Mesothelial cell of epicardium (in vitro differentiated cells): ENCODE measurements at regions not wholly inside any gene's neighbourhood (a gene's known extent, or its start where the extent isn't known, plus 50 kb on each side); places are given as distances from the start of the nearest gene placed in this dataset.

ENCODE experiments used
- DNase-seq, 2 experiments: peaks; one replicate each; pipeline ENCODE4 v3.0.0; 2021; ENCODE audit warnings: low spot score in 2 of 2; ENCODE audit not compliant: unreplicated experiment in 2 of 2
- H3K27ac Mint-ChIP-seq: 2 replicates; pipeline ENCODE4 v1.8.0; 2021; ENCODE audit warnings: mixed read lengths
- H3K27me3 Mint-ChIP-seq: 2 replicates; pipeline ENCODE4 v1.8.0; 2021; ENCODE audit warnings: low read depth, mixed read lengths
- H3K36me3 Mint-ChIP-seq: 2 replicates; pipeline ENCODE4 v1.8.0; 2021; ENCODE audit warnings: mixed read lengths
- H3K4me1 Mint-ChIP-seq: 2 replicates; pipeline ENCODE4 v1.8.0; 2021; ENCODE audit warnings: mixed read lengths
- H3K4me3 Mint-ChIP-seq: 2 replicates; pipeline ENCODE4 v1.8.0; 2021; ENCODE audit warnings: mild to moderate bottlenecking, moderate library complexity, mixed read lengths
- H3K9me3 Mint-ChIP-seq: 2 replicates; pipeline ENCODE4 v1.8.0; 2021; ENCODE audit warnings: mixed read lengths
- TF ChIP-seq, protein P1 (sequence below): fragments of 200-600 bp; sonication (generic); IDR thresholded peaks from one replicate; pipeline ENCODE4 v1.5.0; 2021; ENCODE audit warnings: antibody characterized with exemption; ENCODE audit not compliant: unreplicated experiment

DNA sequence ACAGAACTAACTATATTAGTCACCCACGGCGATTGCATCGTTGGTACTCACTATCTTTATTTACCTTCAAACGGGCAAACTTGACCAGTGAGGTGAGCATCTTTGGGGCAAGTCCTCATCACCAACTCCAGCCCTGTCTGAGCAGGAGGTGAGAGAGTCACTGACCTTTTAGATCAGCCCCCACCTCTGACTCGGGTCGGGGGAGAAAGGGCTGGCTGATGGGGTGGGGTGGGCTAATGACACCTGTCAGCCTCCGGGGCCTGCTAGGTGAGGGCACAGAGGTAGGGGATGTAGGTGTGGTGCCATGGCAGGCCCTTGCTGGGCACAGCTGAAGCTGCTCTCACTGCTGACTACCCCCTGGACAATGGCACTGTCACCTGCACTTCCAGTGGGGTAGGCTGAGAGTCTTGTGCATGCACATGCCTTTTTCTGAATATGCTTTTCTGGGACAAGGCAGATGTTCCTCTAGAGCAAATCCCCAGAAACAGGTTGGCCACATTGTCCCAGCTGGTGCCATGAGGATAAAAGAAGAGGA is 359.5 kb upstream of the MKI67 start:
- DNase-seq = no peak
- H3K9me3 Mint-ChIP-seq = peaks cover 7% of the 10 kb centered on the region
- H3K4me3 Mint-ChIP-seq = no peak overlapping the region
- peaks cover 35% of the 10 kb centered on the region for H3K27me3 Mint-ChIP-seq
- H3K36me3 Mint-ChIP-seq = no peaks in the 10 kb centered on the region
- no peak overlapping the region for H3K27ac Mint-ChIP-seq
- H3K4me1 Mint-ChIP-seq = no peaks in the 10 kb centered on the region
- TF ChIP-seq, protein P1, sequence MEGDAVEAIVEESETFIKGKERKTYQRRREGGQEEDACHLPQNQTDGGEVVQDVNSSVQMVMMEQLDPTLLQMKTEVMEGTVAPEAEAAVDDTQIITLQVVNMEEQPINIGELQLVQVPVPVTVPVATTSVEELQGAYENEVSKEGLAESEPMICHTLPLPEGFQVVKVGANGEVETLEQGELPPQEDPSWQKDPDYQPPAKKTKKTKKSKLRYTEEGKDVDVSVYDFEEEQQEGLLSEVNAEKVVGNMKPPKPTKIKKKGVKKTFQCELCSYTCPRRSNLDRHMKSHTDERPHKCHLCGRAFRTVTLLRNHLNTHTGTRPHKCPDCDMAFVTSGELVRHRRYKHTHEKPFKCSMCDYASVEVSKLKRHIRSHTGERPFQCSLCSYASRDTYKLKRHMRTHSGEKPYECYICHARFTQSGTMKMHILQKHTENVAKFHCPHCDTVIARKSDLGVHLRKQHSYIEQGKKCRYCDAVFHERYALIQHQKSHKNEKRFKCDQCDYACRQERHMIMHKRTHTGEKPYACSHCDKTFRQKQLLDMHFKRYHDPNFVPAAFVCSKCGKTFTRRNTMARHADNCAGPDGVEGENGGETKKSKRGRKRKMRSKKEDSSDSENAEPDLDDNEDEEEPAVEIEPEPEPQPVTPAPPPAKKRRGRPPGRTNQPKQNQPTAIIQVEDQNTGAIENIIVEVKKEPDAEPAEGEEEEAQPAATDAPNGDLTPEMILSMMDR = no peak

DNA sequence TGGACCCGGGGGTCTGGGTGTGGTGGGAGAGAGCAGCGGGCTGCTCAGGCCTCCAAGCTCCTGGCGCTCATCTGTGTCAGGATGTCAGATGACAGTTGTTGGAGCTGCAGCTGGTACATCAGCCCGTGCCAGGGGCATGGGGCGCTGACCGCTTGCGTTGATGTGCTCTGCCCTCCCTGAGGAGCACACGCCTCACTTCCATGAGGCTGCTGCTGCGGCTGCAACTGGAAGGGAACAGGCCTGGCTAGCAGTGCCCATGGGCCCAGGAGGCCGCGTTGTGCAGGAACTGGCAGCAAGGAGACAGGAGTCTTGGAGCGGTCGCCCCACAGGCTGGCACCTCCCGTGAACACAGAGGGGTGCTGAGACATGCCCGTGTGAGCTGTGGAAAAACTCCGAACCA is 361.3 kb upstream of the MKI67 start:
- DNase-seq = no peak
- peaks cover 32% of the 10 kb centered on the region for H3K27me3 Mint-ChIP-seq
- no peak overlapping the region for H3K27ac Mint-ChIP-seq

DNA sequence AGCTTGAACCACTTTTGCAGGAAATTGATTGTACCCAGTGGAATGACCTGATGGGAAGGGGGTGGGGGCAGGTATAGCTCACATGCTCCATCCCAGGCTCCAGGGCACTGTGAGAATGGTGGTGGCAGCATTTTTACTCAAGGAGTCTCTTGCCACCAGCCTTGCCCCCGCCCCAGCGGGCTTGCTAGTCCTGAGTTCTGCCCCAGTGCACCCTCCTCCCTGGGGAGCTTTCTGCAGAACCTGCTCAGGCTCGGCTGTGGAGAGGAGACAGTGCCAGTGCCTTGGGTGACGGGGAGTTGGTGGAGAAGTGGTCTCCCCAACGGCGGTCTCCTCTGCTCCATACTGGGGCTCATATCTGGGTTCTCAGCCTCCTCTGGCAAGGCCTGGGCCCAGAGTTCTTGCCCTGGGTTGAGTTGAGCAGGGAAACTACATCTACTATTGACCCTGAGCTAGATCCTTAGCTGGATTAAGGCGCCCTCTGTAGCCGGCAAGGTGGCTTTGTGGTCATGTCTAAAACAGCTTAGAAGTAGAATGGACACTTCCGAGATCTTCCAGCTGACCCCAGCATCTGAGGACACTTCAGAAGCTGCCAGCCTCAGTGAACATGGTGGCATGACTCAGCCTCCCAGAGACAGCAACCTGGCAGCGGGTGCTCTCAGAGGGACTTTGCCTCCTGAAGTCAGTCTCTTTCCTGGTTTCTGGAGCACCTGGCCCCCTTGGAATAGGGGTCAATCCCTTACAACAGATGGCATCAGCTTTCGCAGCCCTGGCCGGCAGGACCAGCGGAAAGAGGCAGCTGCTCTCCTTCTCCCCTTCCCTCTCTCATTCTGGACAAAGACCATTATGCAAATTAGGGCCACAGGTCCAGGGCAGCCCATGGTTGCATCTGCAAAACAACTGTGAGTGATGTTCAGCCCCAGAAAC is 363.4 kb upstream of the MKI67 start:
- no peaks in the 10 kb centered on the region for H3K36me3 Mint-ChIP-seq
- peaks cover 7% of the 10 kb centered on the region for H3K9me3 Mint-ChIP-seq
- TF ChIP-seq, protein P1 = no peak
- H3K4me3 Mint-ChIP-seq = no peak overlapping the region
- no peak for DNase-seq
- H3K27me3 Mint-ChIP-seq = peaks cover 38% of the 10 kb centered on the region
- H3K27ac Mint-ChIP-seq = no peak overlapping the region
- no peaks in the 10 kb centered on the region for H3K4me1 Mint-ChIP-seq

More for the DNA sequence above, 361.3 kb upstream of the MKI67 start:
- Mint-ChIP-seq H3K4me3 (no peak overlapping the region), H3K36me3 (no peaks in the 10 kb centered on the region), H3K4me1 (no peaks in the 10 kb centered on the region), H3K9me3 (peaks cover 7% of the 10 kb centered on the region)
- TF ChIP-seq, protein P1 = no peak

DNA sequence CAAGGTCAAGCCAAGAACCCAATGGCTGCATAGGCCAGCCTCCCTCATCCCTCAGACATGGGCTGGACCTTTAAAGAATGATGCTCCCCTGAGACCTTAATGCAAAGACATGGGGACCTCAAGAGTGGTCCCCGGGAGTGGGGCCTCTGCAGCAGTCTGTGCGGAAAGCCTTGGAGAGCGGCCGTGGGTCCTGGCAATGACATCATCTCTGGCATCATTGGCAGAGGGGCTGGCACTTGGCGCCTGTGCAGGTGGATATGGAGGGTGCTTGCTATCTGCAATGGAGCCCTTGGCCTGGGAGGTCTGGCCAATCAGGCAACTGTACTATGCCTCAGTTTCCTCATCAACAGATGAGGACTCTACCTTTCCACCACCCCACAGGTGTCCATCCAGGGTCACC is 365.5 kb upstream of the MKI67 start:
- Mint-ChIP-seq H3K9me3 (peaks cover 4% of the 10 kb centered on the region), H3K27ac (no peak overlapping the region), H3K4me3 (no peak overlapping the region), H3K27me3 (peaks cover 27% of the 10 kb centered on the region), H3K36me3 (no peaks in the 10 kb centered on the region), H3K4me1 (no peaks in the 10 kb centered on the region)
- TF ChIP-seq, protein P1 = no peak
- no peak for DNase-seq

DNA sequence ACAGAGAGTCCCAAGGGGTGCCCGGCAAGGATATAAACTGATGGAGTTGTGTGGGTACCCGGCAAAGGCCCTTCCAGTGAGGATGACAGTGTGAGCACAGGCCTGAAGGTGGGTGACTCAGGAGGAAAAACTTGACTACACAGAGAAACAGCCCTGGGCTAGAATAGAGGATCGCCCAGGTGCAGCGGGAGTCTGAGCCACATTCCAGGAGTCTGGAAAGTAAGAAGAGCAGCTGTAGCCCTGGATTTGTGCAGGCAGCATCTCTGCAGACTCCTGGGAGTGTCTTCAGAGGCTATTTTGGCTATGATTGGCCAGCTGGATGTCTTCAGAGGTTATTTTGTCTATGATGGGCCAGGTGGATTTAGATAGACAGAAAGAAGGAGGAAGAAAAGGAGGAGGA is 367.6 kb upstream of the MKI67 start:
- Mint-ChIP-seq H3K4me3 (no peak overlapping the region), H3K36me3 (no peaks in the 10 kb centered on the region), H3K27ac (no peak overlapping the region), H3K9me3 (peaks cover 4% of the 10 kb centered on the region), H3K4me1 (no peaks in the 10 kb centered on the region), H3K27me3 (peaks cover 28% of the 10 kb centered on the region)
- no peak for DNase-seq
- TF ChIP-seq, protein P1 = no peak
